ENCODE measurements at regions not wholly inside any gene's neighbourhood (a gene's known extent, or its start where the extent isn't known, plus 50 kb on each side); places are given as distances from the start of the nearest gene placed in this dataset.
"Not testable (repeated sequence)": the region's sequence is repeated elsewhere in the genome, so short reads cannot be mapped to it uniquely, and the experiment has no call there.

GRCh38 chr14:38556252-38556651, 300.4 kb upstream of the CLEC14A start:
- no peak for DNase-seq

DNA sequence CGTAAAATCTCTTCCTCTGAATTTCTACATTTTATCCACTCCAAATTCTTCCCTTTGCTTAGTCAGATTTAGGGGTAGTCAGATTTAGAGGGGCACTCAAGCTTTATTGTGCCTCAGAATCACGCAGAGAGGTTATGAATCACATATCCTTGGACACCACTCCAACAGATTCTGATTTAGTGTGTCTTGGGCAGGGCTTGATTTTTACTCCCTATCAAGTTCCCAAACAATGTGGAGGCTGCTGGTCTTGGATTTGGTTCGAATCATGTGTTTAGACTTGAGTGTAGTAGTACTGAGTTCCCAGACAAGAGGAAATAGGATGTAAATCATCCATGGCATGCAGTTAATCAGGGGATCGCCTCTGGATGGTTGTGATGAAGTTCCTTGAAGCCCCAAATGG, 298.1 kb upstream of the CLEC14A start:
- DNase-seq = no peak

DNA sequence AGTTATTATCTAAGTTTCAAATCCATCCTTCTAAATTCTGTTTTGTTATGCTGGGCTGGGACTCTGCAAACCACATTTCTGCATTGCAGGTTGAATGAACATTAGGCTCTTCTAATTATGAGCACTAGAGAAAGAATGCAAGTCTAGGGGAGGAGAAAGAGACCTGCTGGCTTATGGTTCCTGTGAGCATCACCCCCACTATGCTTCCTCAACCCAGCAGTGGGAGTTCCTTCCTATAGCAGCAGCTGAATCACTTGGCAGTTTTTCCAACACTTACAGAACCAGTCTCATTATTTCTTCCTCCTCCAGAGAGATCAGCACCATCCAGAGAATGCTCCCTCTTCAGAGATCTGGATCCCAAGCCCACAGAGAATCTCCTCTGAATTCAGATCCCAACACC, 297.7 kb upstream of the CLEC14A start:
- DNase-seq = no peak

DNA sequence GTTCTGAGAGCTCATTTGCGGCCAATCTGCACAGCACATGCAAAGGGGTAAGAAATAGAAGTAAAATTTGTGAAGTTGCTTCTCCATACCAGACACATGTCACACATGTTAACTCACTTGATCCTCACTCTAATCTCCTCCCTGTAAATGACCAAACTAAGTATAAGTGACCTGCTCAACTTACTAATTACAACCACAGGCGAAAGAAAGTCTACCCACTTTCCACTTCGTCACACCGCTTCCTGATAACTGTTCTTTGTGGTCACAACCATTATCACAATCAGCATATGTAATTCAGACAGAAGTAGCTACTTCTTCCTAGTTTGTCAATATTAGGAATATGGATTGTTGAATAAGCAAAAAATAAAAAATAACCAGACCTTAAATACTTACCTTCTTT, 293.7 kb upstream of the CLEC14A start:
- no peak for DNase-seq

DNA sequence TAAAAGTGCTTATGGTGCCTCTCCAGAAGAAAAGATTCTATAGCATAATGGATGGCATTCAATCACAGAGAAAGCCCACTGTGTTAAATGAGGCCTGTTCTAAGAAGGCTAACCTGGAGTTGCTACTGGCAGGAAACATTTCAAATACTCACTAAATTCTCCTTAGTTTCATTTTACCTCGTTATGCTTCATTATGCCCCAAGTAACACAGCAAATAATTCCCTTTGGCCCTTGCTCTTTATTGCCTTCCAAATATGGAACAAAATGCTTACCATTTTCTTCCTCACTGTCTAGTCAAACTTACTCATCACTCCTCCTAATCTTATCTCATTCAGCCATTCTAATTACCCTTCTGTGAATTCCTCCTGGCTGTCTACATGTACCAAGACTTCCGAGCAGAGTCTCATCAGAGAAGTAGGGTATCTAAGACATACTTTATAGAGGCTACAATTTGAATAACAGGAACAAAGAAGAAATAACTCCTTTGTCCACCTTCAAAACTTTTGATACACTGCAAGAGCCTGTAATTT, 292.1 kb upstream of the CLEC14A start:
- DNase-seq = no peak

GRCh38 chr14:38546932-38547551, 291.1 kb upstream of the CLEC14A start:
- no peak for DNase-seq

- no peak for DNase-seq
Measured at GRCh38 chr14:38544776-38545175, 288.9 kb upstream of the CLEC14A start.

- DNase-seq = not testable (repeated sequence)
Measured at GRCh38 chr14:38543851-38544250, 288.0 kb upstream of the CLEC14A start.

- not testable (repeated sequence) for DNase-seq
Measured at GRCh38 chr14:38538053-38538452, 282.2 kb upstream of the CLEC14A start.

- DNase-seq = no peak
Measured at GRCh38 chr14:38536376-38537038, 280.6 kb upstream of the CLEC14A start.

GRCh38 chr14:38528582-38528981, 272.7 kb upstream of the CLEC14A start:
- no peak for DNase-seq

- no peak for DNase-seq
Measured at GRCh38 chr14:38527502-38527878, 271.6 kb upstream of the CLEC14A start.

DNA sequence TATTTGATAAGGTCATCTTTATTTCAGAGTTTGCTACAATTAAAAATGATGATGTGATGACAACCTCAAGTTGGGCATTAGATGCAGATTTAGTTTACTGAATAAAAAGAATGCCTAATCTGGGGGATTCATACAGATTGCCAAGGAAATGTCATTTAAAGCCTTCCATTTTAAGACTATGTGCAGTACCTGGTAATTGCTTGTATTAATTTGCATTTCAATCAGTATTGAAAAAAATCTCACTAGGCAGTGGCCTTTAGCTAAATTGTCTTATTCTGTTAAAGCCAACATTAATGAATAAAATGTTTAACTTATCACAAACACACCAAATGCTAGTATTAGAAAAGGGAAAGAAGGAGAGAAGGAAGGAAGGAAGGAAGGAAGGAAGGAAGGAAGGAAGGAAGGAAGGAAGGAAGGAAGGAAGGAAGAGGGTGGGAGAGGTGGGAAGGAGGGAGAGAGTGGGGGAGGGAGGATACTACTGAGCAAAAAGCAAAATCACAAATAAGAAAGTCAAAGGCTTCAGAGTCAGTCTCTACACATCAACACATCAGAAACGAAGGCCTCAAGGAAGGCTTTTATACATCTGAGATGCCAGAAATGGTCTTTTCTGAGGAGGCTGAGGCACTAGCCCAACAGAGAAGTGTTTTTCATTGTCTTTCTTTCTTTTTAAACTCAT, 271.1 kb upstream of the CLEC14A start:
- no peak for DNase-seq

DNA sequence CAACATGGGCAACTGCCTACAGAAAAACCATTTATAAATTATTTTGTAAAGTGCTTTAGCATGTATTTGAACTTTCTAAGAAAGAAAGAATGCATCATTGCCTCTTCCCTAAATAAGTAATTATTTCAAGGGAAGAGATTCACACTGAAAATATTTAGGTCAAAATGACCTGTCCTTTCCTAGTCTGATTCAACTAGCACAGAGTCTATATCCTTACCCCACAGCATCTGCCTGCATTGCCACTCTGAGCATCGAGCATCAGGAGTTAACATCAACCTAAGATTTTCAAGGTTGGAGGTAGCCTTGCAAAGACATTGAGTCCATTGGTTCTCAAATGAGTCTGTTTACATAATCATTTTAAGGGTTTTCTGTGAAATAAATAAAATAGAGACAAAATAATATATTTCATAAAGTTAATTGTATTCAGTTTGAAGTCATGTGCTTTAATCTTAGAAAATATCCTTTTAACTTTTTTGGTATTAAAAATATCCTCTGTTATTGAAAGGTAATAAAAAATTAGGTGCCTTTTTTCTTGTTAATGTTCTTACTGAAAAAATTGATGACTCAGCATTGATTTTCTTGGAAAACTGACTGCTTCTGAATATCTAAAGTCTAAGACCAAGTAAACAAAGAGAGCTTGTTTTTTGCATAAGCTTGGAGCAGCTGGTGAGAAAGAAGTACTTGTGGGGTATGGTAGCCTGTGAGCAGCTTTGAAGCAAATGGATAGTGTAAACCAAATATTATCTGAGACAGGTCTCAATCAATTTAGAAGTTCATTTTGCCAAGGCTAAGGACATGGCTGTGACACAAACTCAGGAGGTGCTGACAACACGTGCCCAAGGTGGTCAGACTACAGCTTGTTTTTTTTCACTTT, 269.0 kb upstream of the CLEC14A start:
- no peak for DNase-seq

DNA sequence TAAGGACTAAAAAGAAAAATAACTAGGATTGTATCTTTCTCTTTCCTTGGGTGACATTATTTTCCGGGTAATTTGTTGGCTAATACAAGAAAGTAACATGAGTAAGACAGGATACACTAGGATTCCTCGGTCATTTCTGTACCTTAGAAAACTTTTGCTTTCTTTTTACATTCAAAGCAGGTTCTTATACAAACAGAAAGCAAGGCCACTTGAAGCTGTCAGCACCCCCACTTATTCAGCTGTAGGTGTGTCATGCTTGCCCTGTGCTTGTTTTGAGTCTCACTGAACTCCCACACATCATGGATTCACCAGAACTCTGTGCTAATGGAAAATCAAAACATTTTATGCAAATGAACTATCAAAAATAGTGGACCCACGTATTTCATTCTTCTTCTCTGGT, 266.8 kb upstream of the CLEC14A start:
- no peak for DNase-seq

- no peak for DNase-seq
Measured at GRCh38 chr14:38521591-38521990, 265.7 kb upstream of the CLEC14A start.

- no peak for DNase-seq
Measured at GRCh38 chr14:38517426-38517825, 261.5 kb upstream of the CLEC14A start.

DNA sequence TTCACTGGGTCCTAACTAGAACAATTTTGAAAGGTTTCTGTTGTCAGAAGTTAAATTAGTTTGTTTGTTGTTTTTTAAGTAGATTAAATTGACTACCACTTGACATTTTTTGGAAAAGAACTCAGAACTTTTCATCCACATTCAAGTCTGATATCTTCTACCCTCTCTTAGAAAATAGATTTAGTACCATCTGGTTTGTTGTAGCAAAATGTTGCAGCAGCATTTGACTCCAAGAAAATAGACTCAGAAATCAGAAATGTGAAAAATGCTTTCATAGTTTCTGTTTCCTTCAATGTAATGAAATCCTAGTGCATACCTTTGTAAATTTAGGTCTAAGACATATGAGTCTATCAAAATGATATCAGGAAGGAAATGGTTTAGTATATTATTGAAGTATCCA, 256.3 kb upstream of the CLEC14A start:
- no peak for DNase-seq

DNA sequence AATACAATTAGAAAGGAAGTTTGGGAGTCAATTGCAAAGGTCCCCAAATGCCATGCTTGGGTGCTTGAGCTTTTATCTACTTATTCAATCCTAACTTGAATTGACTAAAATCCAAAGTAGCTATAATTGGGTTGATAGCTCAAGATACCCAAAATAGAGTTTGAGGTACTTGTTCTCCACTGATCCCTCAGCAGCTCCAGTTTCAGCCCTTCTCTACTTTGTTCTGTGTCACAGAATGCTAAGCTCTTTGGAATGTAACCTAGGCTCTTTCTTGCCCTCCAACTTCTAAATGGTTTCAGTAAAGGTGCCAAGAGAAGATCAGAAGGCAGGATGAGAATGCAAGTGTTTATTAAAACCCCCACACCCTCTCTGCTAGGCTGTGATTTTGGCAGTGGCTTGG, 251.4 kb upstream of the CLEC14A start:
- DNase-seq = no peak

- no peak for DNase-seq
Measured at GRCh38 chr14:38505973-38506249, 250.0 kb upstream of the CLEC14A start.

GRCh38 chr14:38505221-38505972, 249.5 kb upstream of the CLEC14A start:
- no peak for DNase-seq

- no peak for DNase-seq
Measured at GRCh38 chr14:38504175-38504574, 248.3 kb upstream of the CLEC14A start.

- DNase-seq = no peak
Measured at GRCh38 chr14:38502239-38502638, 246.3 kb upstream of the CLEC14A start.

Data from SHP77 treated with DMSO at 0.1 percent for 48 hours (cell line).